KMS-11 (cell line): ENCODE measurements at regions not wholly inside any gene's neighbourhood (a gene's known extent, or its start where the extent isn't known, plus 50 kb on each side); places are given as distances from the start of the nearest gene placed in this dataset.

Experiments
- H2AFZ ChIP-seq: fragments of 200-600 bp; sonication (generic); 2 replicates; pipeline ENCODE4 v1.6.1; 2016; ENCODE audit warnings: antibody characterized with exemption, mixed run types, low read depth
- H3K27ac ChIP-seq: fragments of 200-600 bp; sonication (generic); 2 replicates; pipeline ENCODE4 v1.6.1; 2016; ENCODE audit warnings: mild to moderate bottlenecking, mixed run types
- H3K27me3 ChIP-seq: fragments of 200-600 bp; sonication (generic); 2 replicates; pipeline ENCODE4 v1.6.1; 2017; ENCODE audit warnings: mild to moderate bottlenecking, low read depth, mixed run types, moderate library complexity; ENCODE audit not compliant: insufficient read depth
- H3K36me3 ChIP-seq: fragments of 200-600 bp; sonication (generic); 2 replicates; pipeline ENCODE4 v1.6.1; 2017; ENCODE audit warnings: mild to moderate bottlenecking, mixed run types; ENCODE audit not compliant: insufficient read depth
- H3K4me1 ChIP-seq: fragments of 200-600 bp; sonication (generic); 2 replicates; pipeline ENCODE4 v1.6.1; 2016; ENCODE audit warnings: mild to moderate bottlenecking, low read depth, mixed run types; ENCODE audit not compliant: poor library complexity, severe bottlenecking
- H3K4me2 ChIP-seq: fragments of 200-600 bp; sonication (generic); 2 replicates; pipeline ENCODE4 v1.7.0; 2016; ENCODE audit warnings: mild to moderate bottlenecking, mixed run types
- H3K4me3 ChIP-seq: fragments of 200-600 bp; sonication (generic); IDR thresholded peaks from 2 replicates; pipeline ENCODE4 v1.6.1; 2017; ENCODE audit warnings: low read depth, low read length, mixed read lengths; ENCODE audit not compliant: insufficient read depth
- H3K79me2 ChIP-seq: fragments of 200-600 bp; sonication (generic); 2 replicates; pipeline ENCODE4 v1.6.1; 2016; ENCODE audit warnings: low read depth, mixed run types; ENCODE audit not compliant: insufficient read depth
- H3K9ac ChIP-seq: fragments of 200-600 bp; sonication (generic); 2 replicates; pipeline ENCODE4 v1.6.1; 2016; ENCODE audit warnings: mild to moderate bottlenecking, mixed run types
- H4K20me1 ChIP-seq: fragments of 200-600 bp; sonication (generic); 2 replicates; pipeline ENCODE4 v1.6.1; 2016; ENCODE audit warnings: mild to moderate bottlenecking, mixed run types; ENCODE audit not compliant: insufficient read depth
- CTCF ChIP-seq: fragments of 200-600 bp; sonication (generic); conservative IDR thresholded peaks from 2 replicates; pipeline ENCODE4 v1.6.1; 2017; ENCODE audit warnings: low read depth, mild to moderate bottlenecking, antibody characterized with exemption, low read length, moderate library complexity, mixed read lengths

- H3K9ac ChIP-seq: no peak overlapping the region
- H4K20me1 ChIP-seq: no peaks in the 10 kb centered on the region
- no peaks in the 10 kb centered on the region for H3K79me2 ChIP-seq
- H3K4me3 ChIP-seq: no peak overlapping the region
- no peaks in the 10 kb centered on the region for H3K4me1 ChIP-seq
- no peaks in the 10 kb centered on the region for H3K36me3 ChIP-seq
- no peak overlapping the region for H2AFZ ChIP-seq
- H3K27me3 ChIP-seq: peaks cover 12% of the 10 kb centered on the region; the same call in 1 of the 2 replicates
- TF ChIP-seq CTCF: no peak
- no peak overlapping the region for H3K4me2 ChIP-seq
- H3K27ac ChIP-seq: no peak overlapping the region
Measured at GRCh38 chr14:104515811-104516780, 63.5 kb upstream of the C14orf180 start.

- no peak overlapping the region for H3K9ac ChIP-seq
- no peaks in the 10 kb centered on the region for H4K20me1 ChIP-seq
- TF ChIP-seq CTCF: no peak
Measured at GRCh38 chr14:104516906-104517305, 62.7 kb upstream of the C14orf180 start.

GRCh38 chr14:104517426-104517825 is 62.1 kb upstream of the C14orf180 start:
- no peak overlapping the region for H3K4me3 ChIP-seq
- no peaks in the 10 kb centered on the region for H4K20me1 ChIP-seq
- no peak for TF ChIP-seq CTCF
- no peak overlapping the region for H3K9ac ChIP-seq
- H3K27me3 ChIP-seq: peaks cover 12% of the 10 kb centered on the region; the same call in 1 of the 2 replicates
- H3K4me2 ChIP-seq: no peak overlapping the region
- H3K27ac ChIP-seq: no peak overlapping the region
- no peak overlapping the region for H2AFZ ChIP-seq
- H3K79me2 ChIP-seq: no peaks in the 10 kb centered on the region
- H3K4me1 ChIP-seq: no peaks in the 10 kb centered on the region
- H3K36me3 ChIP-seq: no peaks in the 10 kb centered on the region

More at GRCh38 chr14:104516906-104517305, 62.7 kb upstream of the C14orf180 start:
- Histone ChIP-seq H3K27ac (no peak overlapping the region), H3K79me2 (no peaks in the 10 kb centered on the region), H3K4me2 (no peak overlapping the region), H3K27me3 (peaks cover 12% of the 10 kb centered on the region; the same call in 1 of the 2 replicates), H3K4me1 (no peaks in the 10 kb centered on the region), H3K36me3 (no peaks in the 10 kb centered on the region), H3K4me3 (no peak overlapping the region), H2AFZ (no peak overlapping the region)

GRCh38 chr14:104517867-104518266 is 61.7 kb upstream of the C14orf180 start:
- no peak overlapping the region for H2AFZ ChIP-seq
- no peak overlapping the region for H3K4me3 ChIP-seq
- no peaks in the 10 kb centered on the region for H3K79me2 ChIP-seq
- no peak overlapping the region for H3K27ac ChIP-seq
- no peak for TF ChIP-seq CTCF
- H3K27me3 ChIP-seq: peaks cover 12% of the 10 kb centered on the region; the same call in 1 of the 2 replicates
- H3K4me2 ChIP-seq: no peak overlapping the region
- no peaks in the 10 kb centered on the region for H4K20me1 ChIP-seq
- no peaks in the 10 kb centered on the region for H3K4me1 ChIP-seq
- H3K9ac ChIP-seq: no peak overlapping the region
- no peaks in the 10 kb centered on the region for H3K36me3 ChIP-seq
